ENCODE measurements at regions not wholly inside any gene's neighbourhood (a gene's known extent, or its start where the extent isn't known, plus 50 kb on each side); places are given as distances from the start of the nearest gene placed in this dataset.

DNA sequence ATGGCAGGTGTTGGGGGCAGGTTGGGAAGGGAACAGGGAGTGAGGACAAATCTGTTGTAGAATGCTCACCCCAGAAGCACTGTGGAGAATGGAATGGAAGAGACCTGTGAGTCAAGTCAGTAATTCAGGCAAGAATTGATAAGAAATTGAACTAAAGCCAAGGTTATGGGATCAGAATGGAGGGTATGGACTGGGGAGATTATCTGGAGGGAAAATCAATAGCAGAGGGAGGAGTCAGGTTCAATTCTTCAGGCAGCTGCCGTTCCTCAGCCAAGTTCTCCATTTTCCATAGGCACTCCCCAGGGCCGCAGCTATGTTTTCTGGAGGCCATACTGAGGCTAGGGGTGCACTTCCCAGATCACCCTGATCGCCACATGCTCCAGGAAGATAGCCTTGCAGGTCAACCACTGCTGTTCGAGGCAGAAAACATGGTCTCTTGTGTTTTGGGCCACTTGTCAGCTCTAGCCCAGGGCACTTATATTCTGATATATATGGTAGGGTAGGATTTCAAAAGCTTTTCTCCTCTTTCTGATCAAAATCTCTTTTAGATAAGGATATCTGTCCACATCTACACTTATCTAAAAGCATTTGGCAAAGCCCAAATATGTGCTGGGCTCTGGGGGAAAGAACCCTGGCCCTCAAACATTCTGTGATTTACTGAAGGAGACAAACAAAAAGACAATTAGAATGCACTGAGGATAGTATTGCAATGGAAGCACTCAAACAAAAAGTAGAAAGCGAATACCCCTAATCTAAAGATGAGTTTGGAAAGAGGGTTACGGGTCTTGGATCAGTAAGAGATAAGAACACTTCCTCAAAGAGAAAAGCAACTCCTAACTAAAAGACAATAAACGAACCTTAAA, 92.3 kb downstream of the TMEM212 start:
- TF ChIP-seq GATA2 (IDR thresholded peaks at IDR 0.05; ENCODE audit: low read depth, low read length) (peak; percentile 54), GATA3 (IDR thresholded peaks at IDR 0.05; ENCODE audit: low read depth, low read length) (no peak)
